ENCODE measurements at regions not wholly inside any gene's neighbourhood (a gene's known extent, or its start where the extent isn't known, plus 50 kb on each side); places are given as distances from the start of the nearest gene placed in this dataset.
"Not testable (repeated sequence)": the region's sequence is repeated elsewhere in the genome, so short reads cannot be mapped to it uniquely, and the experiment has no call there.

DNA sequence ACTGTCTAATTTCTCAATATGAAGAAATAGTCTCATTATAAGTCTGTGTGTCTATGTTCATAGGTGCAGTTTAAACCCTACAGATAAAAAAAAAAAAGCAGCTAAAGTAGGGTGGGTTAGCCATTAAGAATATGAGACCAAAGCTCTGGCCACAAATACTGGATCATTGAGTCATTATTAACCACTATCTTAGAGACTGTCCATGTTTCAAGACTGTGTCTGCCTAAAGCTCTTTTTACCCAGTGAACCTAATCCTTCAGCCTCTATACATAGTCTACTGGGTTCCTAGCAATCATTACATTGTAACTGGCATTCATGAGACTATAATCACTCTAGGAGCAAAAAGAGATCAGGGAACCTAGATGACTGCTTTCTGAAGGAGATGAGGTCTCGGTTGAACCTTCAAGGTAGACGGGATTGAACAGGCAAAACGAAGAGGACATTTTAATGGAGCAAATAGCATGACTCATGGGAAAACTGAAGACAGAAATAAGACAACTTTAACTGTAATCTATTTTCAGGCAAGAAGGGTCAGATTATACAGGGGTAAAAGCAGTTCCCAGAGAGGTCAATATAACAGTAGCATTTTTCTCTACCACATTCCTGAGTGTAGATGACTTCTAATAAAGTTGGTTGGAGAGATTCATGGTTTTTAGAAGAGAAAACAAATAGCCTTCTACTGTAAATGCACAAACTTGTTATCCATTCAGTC, 64.0 kb upstream of the FIBIN start:
- Mint-ChIP-seq H3K4me3 (no peak overlapping the region), H3K9me3 (peaks cover 1 to 35% (median 11%) of the 10 kb centered on the region in 9 donors), H3K27me3 (no peaks in the 10 kb centered on the region), H3K36me3 (peaks cover 0 to 4% (median 0%) of the 10 kb centered on the region in 3 donors), H3K27ac (no peak overlapping the region), H3K4me1 (no peaks in the 10 kb centered on the region)
- DNase-seq = no peak
- POLR2A ChIA-PET = no interaction called here
- no peak for ATAC-seq

DNA sequence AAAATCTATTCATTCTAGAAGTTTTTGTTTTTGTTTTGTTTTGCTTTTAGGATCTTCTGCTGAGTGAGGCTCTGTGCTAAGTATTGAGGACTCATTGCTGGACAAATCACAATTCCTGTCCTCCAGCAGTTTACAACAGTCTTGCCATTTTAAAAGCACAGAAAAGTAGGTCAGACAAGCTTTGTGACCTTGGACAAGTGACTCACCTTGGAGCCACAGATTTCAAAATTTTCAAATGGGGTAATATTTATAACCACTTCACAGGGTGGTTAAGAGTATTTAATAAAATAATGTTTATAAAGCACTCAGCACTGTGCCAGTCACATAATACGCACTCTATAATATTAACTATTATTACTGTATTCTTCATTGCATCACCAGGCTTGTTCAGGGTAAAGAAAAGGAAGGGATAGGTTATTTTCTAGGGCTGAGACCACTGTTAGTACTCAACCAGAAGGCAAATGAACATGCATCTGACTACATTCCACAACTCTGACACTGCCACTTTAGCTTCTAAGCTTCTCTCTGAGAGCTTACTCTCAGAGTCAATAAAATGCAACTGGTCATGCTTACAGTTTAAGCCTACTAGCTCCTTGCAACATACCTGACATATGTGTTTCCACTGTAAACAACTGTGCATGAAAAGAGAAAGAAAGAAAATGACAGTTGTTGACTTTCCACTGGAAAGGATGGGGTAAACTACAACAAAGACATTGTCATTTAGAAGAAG, 63.2 kb upstream of the FIBIN start:
- Mint-ChIP-seq H3K9me3 (peaks cover 1 to 32% (median 10%) of the 10 kb centered on the region in 9 donors), H3K27ac (no peak overlapping the region), H3K4me3 (no peak overlapping the region), H3K27me3 (no peaks in the 10 kb centered on the region), H3K4me1 (no peaks in the 10 kb centered on the region), H3K36me3 (peaks cover 0 to 4% (median 0%) of the 10 kb centered on the region in 3 donors)
- no peak for DNase-seq
- ATAC-seq = no peak
- POLR2A ChIA-PET = no interaction called here

DNA sequence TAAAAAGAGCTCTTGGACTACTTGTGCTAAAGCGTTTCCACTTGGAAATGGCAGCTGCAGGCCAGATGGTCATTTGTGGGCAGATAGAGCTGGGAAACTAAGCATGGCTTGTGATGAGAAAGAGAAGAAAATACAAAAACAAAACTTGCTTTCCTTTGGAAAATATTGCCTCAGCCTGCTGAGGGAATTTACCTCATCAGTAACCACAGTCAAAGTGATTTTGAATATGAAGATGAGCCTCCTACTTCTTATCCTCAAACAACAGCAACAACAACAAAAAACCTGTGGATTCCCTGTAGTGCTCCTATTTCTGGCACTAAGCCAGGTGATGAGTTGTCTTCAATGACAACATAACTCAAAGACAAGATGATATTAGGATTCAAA, 62.7 kb upstream of the FIBIN start:
- H3K27me3 Mint-ChIP-seq = no peaks in the 10 kb centered on the region

DNA sequence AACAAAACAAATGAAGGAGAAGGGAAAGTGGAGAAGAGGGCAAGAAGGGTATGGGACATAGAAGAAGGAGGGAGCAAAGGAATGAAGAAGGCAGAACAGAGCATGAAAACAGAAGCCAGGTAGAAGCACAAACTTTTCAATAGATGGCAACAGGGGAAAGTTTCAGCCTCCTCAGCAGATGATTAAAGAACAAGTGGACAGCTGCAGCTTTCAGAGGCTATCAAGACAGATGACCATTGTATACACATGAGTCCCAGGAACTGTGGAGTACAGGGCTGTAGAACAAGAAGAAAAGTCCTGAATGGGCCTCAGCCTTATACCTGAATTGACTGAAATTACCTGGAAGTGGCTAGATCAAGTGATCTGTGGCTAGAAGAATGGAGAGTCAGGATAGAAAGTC, 62.0 kb upstream of the FIBIN start:
- H3K36me3 Mint-ChIP-seq = peaks cover 0 to 4% (median 0%) of the 10 kb centered on the region in 3 donors
- no peaks in the 10 kb centered on the region for H3K4me1 Mint-ChIP-seq
- no peaks in the 10 kb centered on the region for H3K27me3 Mint-ChIP-seq
- H3K4me3 Mint-ChIP-seq = no peak overlapping the region
- no peak for DNase-seq
- ATAC-seq = no peak
- H3K27ac Mint-ChIP-seq = no peak overlapping the region
- POLR2A ChIA-PET = no interaction called here
- peaks cover 0 to 20% (median 5%) of the 10 kb centered on the region in 9 donors for H3K9me3 Mint-ChIP-seq

More for the DNA sequence above, 62.7 kb upstream of the FIBIN start:
- ATAC-seq (no peak), DNase-seq (no peak)
- H3K4me1 Mint-ChIP-seq = no peaks in the 10 kb centered on the region
- peaks cover 1 to 27% (median 5%) of the 10 kb centered on the region in 9 donors for H3K9me3 Mint-ChIP-seq
- H3K36me3 Mint-ChIP-seq = peaks cover 0 to 4% (median 0%) of the 10 kb centered on the region in 3 donors
- POLR2A ChIA-PET = no interaction called here
- H3K27ac Mint-ChIP-seq = no peak overlapping the region
- no peak overlapping the region for H3K4me3 Mint-ChIP-seq

DNA sequence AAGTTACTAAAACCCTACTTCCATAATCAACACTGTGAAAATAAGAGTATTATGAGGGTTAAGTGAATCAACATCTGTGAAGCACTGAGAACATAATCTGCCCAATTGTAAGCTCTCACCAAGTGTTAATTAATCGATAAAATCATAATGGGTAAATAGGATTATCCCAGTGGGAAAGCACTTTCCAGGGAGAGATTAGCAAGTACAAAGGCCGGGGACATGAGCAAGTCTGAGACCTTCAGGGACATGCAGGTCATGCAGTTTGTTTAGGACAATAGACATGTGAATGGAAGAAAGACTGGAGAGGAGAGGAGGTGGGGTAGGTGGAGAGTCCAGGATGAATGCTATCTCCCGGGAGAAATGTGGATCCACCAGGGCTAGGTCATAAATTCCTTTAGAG, 57.8 kb upstream of the FIBIN start:
- H3K4me1 Mint-ChIP-seq = no peaks in the 10 kb centered on the region
- DNase-seq = no peak
- ATAC-seq = no peak
- H3K4me3 Mint-ChIP-seq = no peak overlapping the region
- POLR2A ChIA-PET = no interaction called here
- H3K9me3 Mint-ChIP-seq = peaks cover 3 to 28% (median 8%) of the 10 kb centered on the region in 9 donors
- no peaks in the 10 kb centered on the region for H3K27me3 Mint-ChIP-seq
- H3K36me3 Mint-ChIP-seq = no peaks in the 10 kb centered on the region
- H3K27ac Mint-ChIP-seq = no peak overlapping the region

DNA sequence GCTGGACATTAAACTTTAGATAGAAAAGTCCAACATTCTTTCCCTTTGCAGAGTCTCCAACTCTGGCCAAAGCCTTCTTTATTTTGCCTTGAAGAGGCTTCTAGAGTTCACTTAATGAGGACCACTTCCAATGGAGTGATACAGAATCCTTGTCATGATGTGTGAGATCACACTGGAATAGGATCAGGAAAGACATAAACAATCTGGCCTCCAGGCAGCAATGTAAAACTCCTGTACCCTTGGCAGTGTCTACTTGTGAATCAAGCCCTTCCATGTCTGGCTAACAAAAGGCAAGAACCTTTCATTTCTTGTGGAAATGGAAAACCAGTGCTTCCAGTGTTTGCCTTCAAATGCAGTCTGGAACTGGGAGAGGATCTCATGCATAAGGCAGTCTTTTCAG, 56.5 kb upstream of the FIBIN start:
- DNase-seq (no peak), ATAC-seq (no peak)
- Mint-ChIP-seq H3K9me3 (peaks cover 5 to 22% (median 9%) of the 10 kb centered on the region in 9 donors), H3K4me1 (no peaks in the 10 kb centered on the region), H3K27ac (no peak overlapping the region), H3K4me3 (no peak overlapping the region), H3K27me3 (no peaks in the 10 kb centered on the region), H3K36me3 (peaks cover 0 to 5% (median 0%) of the 10 kb centered on the region in 3 donors)
- POLR2A ChIA-PET = no interaction called here

DNA sequence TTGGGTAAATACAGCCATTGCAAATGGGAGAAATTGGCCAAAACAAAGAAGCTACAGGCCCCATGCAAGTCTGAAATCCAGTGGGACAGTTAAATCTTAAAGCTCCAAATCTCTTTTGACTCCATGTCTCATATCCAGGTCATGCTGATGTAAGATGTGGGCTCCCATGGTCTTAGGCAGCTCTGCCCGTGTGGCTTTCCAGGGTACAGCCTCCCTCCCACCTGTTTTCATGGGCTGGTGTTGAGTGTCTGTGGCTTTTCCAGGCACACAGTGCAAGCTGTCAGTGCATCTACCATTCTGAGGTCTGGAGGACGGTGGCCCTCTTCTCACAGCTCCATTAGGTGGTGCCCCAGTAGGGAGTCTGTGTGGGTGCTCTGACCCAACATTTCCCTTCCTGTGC, 53.4 kb upstream of the FIBIN start:
- H3K4me1 Mint-ChIP-seq, H3K36me3 Mint-ChIP-seq, H3K4me3 Mint-ChIP-seq, POLR2A ChIA-PET, H3K27me3 Mint-ChIP-seq, H3K27ac Mint-ChIP-seq, ATAC-seq, DNase-seq: not testable (repeated sequence)
- peaks cover 4 to 22% (median 8%) of the 10 kb centered on the region in 9 donors for H3K9me3 Mint-ChIP-seq

DNA sequence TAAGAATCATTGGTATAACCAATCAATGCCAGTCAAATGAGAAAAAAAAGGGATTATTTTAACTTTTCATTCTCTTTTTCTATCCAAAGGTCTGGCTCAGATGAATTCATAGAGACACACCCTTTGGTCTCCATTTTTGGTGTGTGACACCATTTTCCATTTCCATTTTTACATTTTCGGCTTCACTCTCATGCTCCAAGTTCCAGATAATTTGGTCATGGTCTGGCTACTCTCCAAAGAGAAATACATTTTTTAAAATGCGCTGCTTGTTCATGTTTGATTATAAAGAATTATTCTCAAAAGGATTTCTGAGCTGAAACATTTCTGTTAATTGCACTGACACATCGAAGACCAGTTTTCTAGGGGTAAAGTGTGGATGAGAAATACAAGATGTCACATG, 51.6 kb upstream of the FIBIN start:
- POLR2A ChIA-PET = no interaction called here
- DNase-seq (no peak), ATAC-seq (no peak)
- Mint-ChIP-seq H3K9me3 (peaks cover 4 to 29% (median 8%) of the 10 kb centered on the region in 9 donors), H3K4me1 (no peaks in the 10 kb centered on the region), H3K27ac (no peak overlapping the region), H3K27me3 (no peaks in the 10 kb centered on the region), H3K36me3 (peaks cover 0 to 5% (median 0%) of the 10 kb centered on the region in 3 donors), H3K4me3 (no peak overlapping the region)

DNA sequence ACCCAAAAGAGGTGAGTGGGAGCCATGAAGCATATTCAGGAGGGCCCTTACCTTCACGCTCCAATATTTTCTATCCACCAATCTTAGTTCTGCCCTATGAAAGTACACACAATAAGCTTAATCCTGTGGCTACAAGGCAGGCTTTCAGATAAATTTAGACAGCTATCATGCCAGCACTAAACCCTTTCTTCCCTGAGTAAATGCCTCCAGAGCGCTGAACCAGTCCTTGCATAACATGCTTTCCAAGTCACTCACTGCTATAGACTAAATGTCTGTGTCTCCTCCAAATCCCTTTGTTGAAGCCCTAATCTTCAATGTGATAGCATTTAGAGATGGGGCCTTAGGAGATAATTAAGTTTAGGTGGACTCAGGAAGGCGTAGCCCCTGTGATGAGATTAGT, 50.3 kb upstream of the FIBIN start:
- peaks cover 0 to 5% (median 0%) of the 10 kb centered on the region in 3 donors for H3K36me3 Mint-ChIP-seq
- no peaks in the 10 kb centered on the region for H3K4me1 Mint-ChIP-seq
- POLR2A ChIA-PET = no interaction called here
- no peaks in the 10 kb centered on the region for H3K27me3 Mint-ChIP-seq
- H3K9me3 Mint-ChIP-seq = peaks cover 7 to 33% (median 8%) of the 10 kb centered on the region in 9 donors
- DNase-seq (no peak), ATAC-seq (no peak)
- H3K27ac Mint-ChIP-seq = no peak overlapping the region
- no peak overlapping the region for H3K4me3 Mint-ChIP-seq
